SK-N-SH treated with all-trans-retinoic acid at 6 μM for 48 hours (cell line): ENCODE measurements at regions not wholly inside any gene's neighbourhood (a gene's known extent, or its start where the extent isn't known, plus 50 kb on each side); places are given as distances from the start of the nearest gene placed in this dataset.

Source experiments
- ATAC-seq: fragments of 200-7000 bp; cut with Tn5 transposase; 3 replicates; pipeline ENCODE4 v1.9.1; 2020; ENCODE audit warnings: mild to moderate bottlenecking, moderate library complexity
- BACH2 ChIP-seq: fragments of 250-450 bp; sonication (Bioruptor Pico); IDR thresholded peaks from 2 replicates; pipeline ENCODE4 v1.9.0; 2021; ENCODE audit warnings: mild to moderate bottlenecking, borderline replicate concordance
- CREB5 ChIP-seq: fragments of 250-450 bp; sonication (Bioruptor Pico); IDR thresholded peaks from 2 replicates; pipeline ENCODE4 v1.5.1; 2020; ENCODE audit warnings: low read depth, mild to moderate bottlenecking, moderate library complexity
- CSDC2 ChIP-seq: fragments of 250-450 bp; sonication (Bioruptor Pico); IDR thresholded peaks from 2 replicates; pipeline ENCODE4 v1.5.0; 2020; ENCODE audit warnings: mild to moderate bottlenecking, moderate library complexity
- CSRNP3 ChIP-seq: fragments of 250-450 bp; sonication (Bioruptor Pico); IDR thresholded peaks from 2 replicates; pipeline ENCODE4 v1.5.1; 2021; ENCODE audit warnings: mild to moderate bottlenecking, moderate library complexity
- ESRRG ChIP-seq: fragments of 250-450 bp; sonication (Bioruptor Pico); IDR thresholded peaks from 2 replicates; pipeline ENCODE4 v1.6.1; 2021; ENCODE audit warnings: mild to moderate bottlenecking
- GLIS3 ChIP-seq: fragments of 250-450 bp; sonication (Bioruptor Pico); IDR thresholded peaks from 2 replicates; pipeline ENCODE4 v1.5.0; 2020; ENCODE audit warnings: mild to moderate bottlenecking, moderate library complexity
- ISL1 ChIP-seq: fragments of 250-450 bp; sonication (Bioruptor Pico); IDR thresholded peaks from 2 replicates; pipeline ENCODE4 v2.1.2; 2022; ENCODE audit warnings: mild to moderate bottlenecking, moderate library complexity
- OSR1 ChIP-seq: fragments of 250-450 bp; sonication (Bioruptor Pico); IDR thresholded peaks from 2 replicates; pipeline ENCODE4 v1.8.0; 2022; ENCODE audit warnings: moderate library complexity, mild to moderate bottlenecking, inconsistent platforms
- PATZ1 ChIP-seq: fragments of 250-450 bp; sonication (Bioruptor Pico); IDR thresholded peaks from 2 replicates; pipeline ENCODE4 v1.8.0; 2020; ENCODE audit warnings: mild to moderate bottlenecking, moderate library complexity, borderline replicate concordance
- PPARA ChIP-seq: fragments of 250-450 bp; sonication (Bioruptor Pico); IDR thresholded peaks from 2 replicates; pipeline ENCODE4 v1.5.0; 2020; ENCODE audit warnings: mild to moderate bottlenecking, borderline replicate concordance
- RARB ChIP-seq: fragments of 250-450 bp; sonication (Bioruptor Pico); IDR thresholded peaks from 2 replicates; pipeline ENCODE4 v1.8.0; 2021; ENCODE audit warnings: mild to moderate bottlenecking, moderate library complexity
- TCF4 ChIP-seq: fragments of 250-450 bp; sonication (Bioruptor Pico); IDR thresholded peaks from 2 replicates; pipeline ENCODE4 v1.8.0; 2021; ENCODE audit warnings: mild to moderate bottlenecking, moderate library complexity, borderline replicate concordance
- TOX ChIP-seq: fragments of 250-450 bp; sonication (Bioruptor Pico); IDR thresholded peaks from 2 replicates; pipeline ENCODE4 v1.8.0; 2021; ENCODE audit warnings: mild to moderate bottlenecking, moderate library complexity, borderline replicate concordance
- TSHZ2 ChIP-seq: fragments of 250-450 bp; sonication (Bioruptor Pico); IDR thresholded peaks from 2 replicates; pipeline ENCODE4 v1.5.0; 2020; ENCODE audit warnings: mild to moderate bottlenecking, moderate library complexity
- ZC3H10 ChIP-seq: fragments of 250-450 bp; sonication (Bioruptor Pico); IDR thresholded peaks from 2 replicates; pipeline ENCODE4 v1.5.1; 2021; ENCODE audit warnings: mild to moderate bottlenecking, moderate library complexity
- ZFP3 ChIP-seq: fragments of 250-450 bp; sonication (Bioruptor Pico); IDR thresholded peaks from 2 replicates; pipeline ENCODE4 v1.5.0; 2020; ENCODE audit warnings: mild to moderate bottlenecking, moderate library complexity
- ZFP30 ChIP-seq: fragments of 450-650 bp; formaldehyde crosslinking; IDR thresholded peaks from 2 replicates; pipeline ENCODE4 v1.5.0; 2022; ENCODE audit warnings: mild to moderate bottlenecking, moderate library complexity
- ZNF565 ChIP-seq: fragments of 450-650 bp; formaldehyde crosslinking; conservative IDR thresholded peaks from 2 replicates; pipeline ENCODE4 v1.5.0; 2020; ENCODE audit warnings: low read depth, mild to moderate bottlenecking, moderate library complexity
- ZNF70 ChIP-seq: fragments of 450-650 bp; formaldehyde crosslinking; IDR thresholded peaks from 2 replicates; pipeline ENCODE4 v1.5.0; 2020; ENCODE audit warnings: mild to moderate bottlenecking, moderate library complexity
- ZNF8 ChIP-seq: fragments of 450-650 bp; formaldehyde crosslinking; IDR thresholded peaks from 2 replicates; pipeline ENCODE4 v1.5.0; 2020; ENCODE audit warnings: mild to moderate bottlenecking, moderate library complexity

- TF ChIP-seq CSRNP3 (no peak), ZNF70 (CRISPR knock-in tag) (no peak), TOX (CRISPR knock-in tag) (no peak)
Measured at GRCh38 chr12:124454735-124455134, 112.7 kb downstream of the NCOR2 start (continued).

- TF ChIP-seq ZC3H10 (CRISPR knock-in tag), result no peak
- no peak for TF ChIP-seq ZNF8 (CRISPR knock-in tag)
- no peak for TF ChIP-seq ISL1 (CRISPR knock-in tag)
- no peak for TF ChIP-seq PPARA (CRISPR knock-in tag)
- TF ChIP-seq BACH2 (CRISPR knock-in tag), result no peak
Measured at GRCh38 chr12:124454352-124454725, 113.1 kb downstream of the NCOR2 start.

GRCh38 chr12:124453419-124454351 lies 113.7 kb downstream of the NCOR2 start:
- ATAC-seq, result peak; percentile 77
- no peak for TF ChIP-seq ZFP30 (CRISPR knock-in tag)
- TF ChIP-seq GLIS3 (CRISPR knock-in tag), result no peak
- TF ChIP-seq BACH2 (CRISPR knock-in tag), result no peak
- TF ChIP-seq ZFP3, result no peak
- TF ChIP-seq OSR1, result no peak
- TF ChIP-seq ZNF565 (CRISPR knock-in tag), result no peak
- TF ChIP-seq PATZ1, result no peak; the same call in 1 of the 2 replicates
- TF ChIP-seq TSHZ2 (CRISPR knock-in tag), result no peak
- TF ChIP-seq RARB, result no peak
- no peak for TF ChIP-seq CREB5
- TF ChIP-seq TCF4 (CRISPR knock-in tag), result no peak
- no peak for TF ChIP-seq ISL1 (CRISPR knock-in tag)

More at GRCh38 chr12:124454352-124454725, 113.1 kb downstream of the NCOR2 start:
- ATAC-seq, result no peak

GRCh38 chr12:124452576-124453331 lies 114.7 kb downstream of the NCOR2 start:
- ATAC-seq, result no peak; the same call in 2 of the 3 replicates
- TF ChIP-seq ESRRG (no peak), OSR1 (no peak), ZNF565 (CRISPR knock-in tag) (no peak), ZNF70 (CRISPR knock-in tag) (no peak), ZC3H10 (CRISPR knock-in tag) (no peak), PATZ1 (no peak), GLIS3 (CRISPR knock-in tag) (no peak), PPARA (CRISPR knock-in tag) (no peak), CREB5 (no peak), CSRNP3 (no peak), BACH2 (CRISPR knock-in tag) (no peak), ZFP30 (CRISPR knock-in tag) (no peak), CSDC2 (CRISPR knock-in tag) (no peak), TCF4 (CRISPR knock-in tag) (no peak), ZNF8 (CRISPR knock-in tag) (no peak), ZFP3 (no peak)
